HG02885 (cell line): ENCODE measurements at regions not wholly inside any gene's neighbourhood (a gene's known extent, or its start where the extent isn't known, plus 50 kb on each side); places are given as distances from the start of the nearest gene placed in this dataset.
"Not testable (repeated sequence)": the region's sequence is repeated elsewhere in the genome, so short reads cannot be mapped to it uniquely, and the experiment has no call there.

Source experiments
- ATAC-seq: cut with Tn5 transposase; IDR thresholded peaks from one replicate; pipeline ENCODE4 v1.9.1; 2021; ENCODE audit warnings: mild to moderate bottlenecking; ENCODE audit not compliant: unreplicated experiment, poor library complexity

- no peak for ATAC-seq
Measured at GRCh38 chr5:21615195-21615765, 1237.9 kb downstream of the CDH12 start.

- no peak for ATAC-seq
Measured at GRCh38 chr5:21613971-21614488, 1239.1 kb downstream of the CDH12 start.

GRCh38 chr5:21603796-21604195, 1249.3 kb downstream of the CDH12 start:
- no peak for ATAC-seq

- no peak for ATAC-seq
Measured at GRCh38 chr5:21594566-21594965, 1258.6 kb downstream of the CDH12 start.

- ATAC-seq, result no peak
Measured at GRCh38 chr5:21593261-21593660, 1259.9 kb downstream of the CDH12 start.

GRCh38 chr5:21581508-21581907, 1271.6 kb downstream of the CDH12 start:
- no peak for ATAC-seq

- no peak for ATAC-seq
Measured at GRCh38 chr5:21574961-21575360, 1278.2 kb downstream of the CDH12 start.

GRCh38 chr5:21574438-21574837, 1278.7 kb downstream of the CDH12 start:
- no peak for ATAC-seq

- ATAC-seq, result no peak
Measured at GRCh38 chr5:21573416-21574314, 1279.5 kb downstream of the CDH12 start.

- not testable (repeated sequence) for ATAC-seq
Measured at GRCh38 chr5:21571196-21571595, 1281.9 kb downstream of the CDH12 start.

GRCh38 chr5:21559109-21559508, 1294.0 kb downstream of the CDH12 start:
- peak; percentile 42 for ATAC-seq

GRCh38 chr5:21552263-21552662, 1300.9 kb downstream of the CDH12 start:
- ATAC-seq, result not testable (repeated sequence)

- ATAC-seq, result not testable (repeated sequence)
Measured at GRCh38 chr5:21550916-21551315, 1302.2 kb downstream of the CDH12 start.

- not testable (repeated sequence) for ATAC-seq
Measured at GRCh38 chr5:21547656-21548055, 1305.5 kb downstream of the CDH12 start.

GRCh38 chr5:21535114-21535513, 1318.0 kb downstream of the CDH12 start:
- not testable (repeated sequence) for ATAC-seq

GRCh38 chr5:21521157-21521556, 1332.0 kb downstream of the CDH12 start:
- ATAC-seq, result not testable (repeated sequence)

GRCh38 chr5:21496926-21497325, 1356.2 kb downstream of the CDH12 start:
- ATAC-seq, result not testable (repeated sequence)

GRCh38 chr5:21496056-21496455, 1357.1 kb downstream of the CDH12 start:
- ATAC-seq, result not testable (repeated sequence)

- ATAC-seq, result not testable (repeated sequence)
Measured at GRCh38 chr5:21495235-21495634, 1357.9 kb downstream of the CDH12 start.

- not testable (repeated sequence) for ATAC-seq
Measured at GRCh38 chr5:21494033-21494432, 1359.1 kb downstream of the CDH12 start.

- ATAC-seq, result not testable (repeated sequence)
Measured at GRCh38 chr5:21491182-21491581, 1362.0 kb downstream of the CDH12 start.
